ENCODE measurements at regions not wholly inside any gene's neighbourhood (a gene's known extent, or its start where the extent isn't known, plus 50 kb on each side); places are given as distances from the start of the nearest gene placed in this dataset.

- TF ChIP-seq CTCF (IDR thresholded peaks at IDR 0.05; ENCODE audit: low read depth, low read length) (no peak), POLR2A (IDR thresholded peaks at IDR 0.05; ENCODE audit: extremely low read depth, insufficient read length) (no peak)
- TF ChIP-seq, protein P1, sequence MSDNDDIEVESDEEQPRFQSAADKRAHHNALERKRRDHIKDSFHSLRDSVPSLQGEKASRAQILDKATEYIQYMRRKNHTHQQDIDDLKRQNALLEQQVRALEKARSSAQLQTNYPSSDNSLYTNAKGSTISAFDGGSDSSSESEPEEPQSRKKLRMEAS (IDR thresholded peaks at IDR 0.05; ENCODE audit: low read depth, low read length) = no peak
Measured at GRCh38 chr4:119933606-119934005, 133.0 kb downstream of the MAD2L1 start.
